HCT116 (cell line): ENCODE measurements at regions not wholly inside any gene's neighbourhood (a gene's known extent, or its start where the extent isn't known, plus 50 kb on each side); places are given as distances from the start of the nearest gene placed in this dataset.

Experiments used
- ATAC-seq: fragments of 200-7000 bp; cut with Tn5 transposase; 2 replicates; pipeline ENCODE4 v1.9.1; 2020; ENCODE audit warnings: mild to moderate bottlenecking, moderate library complexity
- BruUV-seq: library from RNA; stranded (reverse); fragments of 400-500 nt; replicated peaks from 2 replicates; lab custom pipeline; 2021; lab: Mats Ljungman, UMichigan
- CTCF ChIA-PET: fragments of 300-600 bp; sonication (Branson Sonifier 250); formaldehyde crosslinking; loops from one replicate; lab custom pipeline; 2021; ENCODE audit warnings: antibody characterized with exemption; lab: Charles Lee
- POLR2A ChIA-PET: fragments of 300-600, 350-600 bp; sonication (Branson Sonifier 250); formaldehyde crosslinking; loops from one replicate; lab custom pipeline; 2021; ENCODE audit warnings: antibody characterized with exemption; lab: Charles Lee
- RAD21 ChIA-PET, 2 experiments: fragments of 300-600 bp; sonication (Branson Sonifier 250); formaldehyde crosslinking; loops; one replicate each; lab custom pipeline; 2023; ENCODE audit warnings: low total read pairs in 2 of 2; ENCODE audit not compliant: uncharacterized antibody in 2 of 2, unreplicated experiment in 2 of 2, low non-redundant PET in 1 of 2; lab: Charles Lee
- DNase-seq: peaks from one replicate; pipeline ENCODE4 v3.0.0-alpha.2; 2010; ENCODE audit warnings: low read depth, low spot score
- H2AFZ ChIP-seq: fragments of 200-600 bp; shearing (Covaris generic), sonication (generic); 2 replicates; pipeline ENCODE4 v1.6.1; 2017; ENCODE audit warnings: low read depth, mixed run types, mixed read lengths, antibody characterized with exemption, low read length; ENCODE audit not compliant: poor library complexity, severe bottlenecking
- H3K27ac ChIP-seq: 2 replicates; pipeline ENCODE4 v1.5.1; 2012; ENCODE audit warnings: low read depth, low read length
- H3K27me3 ChIP-seq: fragments of 200-600 bp; sonication (generic); 2 replicates; pipeline ENCODE4 v1.6.1; 2016; ENCODE audit warnings: mixed run types, low read length, mixed read lengths; ENCODE audit not compliant: insufficient read depth
- H3K36me3 ChIP-seq, 2 experiments: fragments of 200-500 bp in 1 of 2; fragments of 200-600 bp in 1 of 2; sonication (Bioruptor generic) in 1 of 2; sonication (generic) in 1 of 2; 2 replicates each; pipeline versions ENCODE4 v1.5.1 to v1.6.1; 2014 to 2016; ENCODE audit warnings: low read length in 2 of 2, inconsistent platforms in 1 of 2, mixed read lengths in 1 of 2, mixed run types in 1 of 2; ENCODE audit not compliant: insufficient read depth in 2 of 2, control insufficient read depth in 1 of 2
- H3K4me1 ChIP-seq, 2 experiments: fragments of 200-600 bp in 1 of 2; sonication (generic) in 1 of 2; 2 replicates each; pipeline versions ENCODE4 v1.5.1 to v1.6.1; 2012 to 2017; ENCODE audit warnings: low read length in 2 of 2, inconsistent platforms in 1 of 2, mild to moderate bottlenecking in 1 of 2, mixed read lengths in 1 of 2, mixed run types in 1 of 2, moderate library complexity in 1 of 2; ENCODE audit not compliant: insufficient read depth in 2 of 2, control insufficient read depth in 1 of 2
- H3K4me2 ChIP-seq: fragments of 200-600 bp; sonication (generic); 2 replicates; pipeline ENCODE4 v1.6.1; 2017; ENCODE audit warnings: mixed run types, low read length, mixed read lengths
- H3K4me3 ChIP-seq, 2 experiments: fragments of 200-600 bp in 1 of 2; sonication (generic) in 1 of 2; replicated peaks in 1 of 2; 2 replicates each; pipeline ENCODE4 v1.5.1; 2011 to 2016; ENCODE audit warnings: low read length in 2 of 2, control low read depth in 1 of 2, low read depth in 1 of 2, mild to moderate bottlenecking in 1 of 2, mixed read lengths in 1 of 2, mixed run types in 1 of 2
- H3K79me2 ChIP-seq: fragments of 200-600 bp; sonication (generic); 2 replicates; pipeline ENCODE4 v1.6.1; 2017; ENCODE audit warnings: mild to moderate bottlenecking, mixed run types, low read length, moderate library complexity, mixed read lengths; ENCODE audit not compliant: insufficient read depth
- H3K9ac ChIP-seq: fragments of 200-600 bp; sonication (generic); 2 replicates; pipeline ENCODE4 v1.6.1; 2016; ENCODE audit warnings: low read length, mixed read lengths
- H3K9me2 ChIP-seq: fragments of 200-600 bp; sonication (generic), shearing (Covaris generic); 2 replicates; pipeline ENCODE4 v1.6.1; 2017; ENCODE audit warnings: mixed run types, mild to moderate bottlenecking, moderate library complexity; ENCODE audit not compliant: insufficient read depth
- H3K9me3 ChIP-seq, 2 experiments: fragments of 200-500 bp in 1 of 2; fragments of 200-600 bp in 1 of 2; sonication (Bioruptor generic) in 1 of 2; sonication (generic) in 1 of 2; 2 replicates each; pipeline ENCODE4 v1.6.1; 2014 to 2017; ENCODE audit warnings: low read length in 2 of 2, mixed read lengths in 2 of 2, inconsistent platforms in 1 of 2, low read depth in 1 of 2, mild to moderate bottlenecking in 1 of 2, mixed run types in 1 of 2, moderate library complexity in 1 of 2; ENCODE audit not compliant: control insufficient read depth in 1 of 2, insufficient read depth in 1 of 2
- H4K20me1 ChIP-seq: fragments of 200-600 bp; sonication (generic), shearing (Covaris generic); 2 replicates; pipeline ENCODE4 v1.6.1; 2017; ENCODE audit warnings: mixed run types, mild to moderate bottlenecking, moderate library complexity; ENCODE audit not compliant: insufficient read depth
- CEBPB ChIP-seq: IDR thresholded peaks from 2 replicates; pipeline ENCODE4 v1.6.1; 2012; ENCODE audit warnings: low read depth
- EGR1 ChIP-seq: IDR thresholded peaks from 2 replicates; pipeline ENCODE4 v1.6.1; 2012; ENCODE audit warnings: low read depth
- EZH2 ChIP-seq: fragments of 200-600 bp; sonication (generic); IDR thresholded peaks from 2 replicates; pipeline ENCODE4 v1.6.1; 2017; ENCODE audit warnings: antibody characterized with exemption, mixed run types
- EZH2phosphoT487 ChIP-seq: fragments of 200-600 bp; IDR thresholded peaks from 2 replicates; pipeline ENCODE4 v1.6.1; 2018; ENCODE audit warnings: antibody characterized with exemption, borderline replicate concordance
- POLR2AphosphoS5 ChIP-seq: IDR thresholded peaks from 2 replicates; pipeline ENCODE4 v1.6.1; 2011; ENCODE audit warnings: mild to moderate bottlenecking, low read depth, low read length, moderate library complexity
- RAD21 ChIP-seq: IDR thresholded peaks from 2 replicates; pipeline ENCODE4 v1.6.1; 2012; ENCODE audit warnings: low read depth, mild to moderate bottlenecking
- SIN3A ChIP-seq: IDR thresholded peaks from 2 replicates; pipeline ENCODE4 v1.6.1; 2012; ENCODE audit warnings: low read depth
- SRF ChIP-seq: IDR thresholded peaks from 2 replicates; pipeline ENCODE4 v1.6.1; 2012; ENCODE audit warnings: low read depth
- ZNF274 ChIP-seq: fragments of 200-500 bp; sonication (Bioruptor generic); IDR thresholded peaks from 2 replicates; pipeline ENCODE4 v1.6.1; 2014; ENCODE audit warnings: mild to moderate bottlenecking, low read depth, low read length, inconsistent platforms
- intact Hi-C: fragments of 100-400 bp; cut with micrococcal nuclease; formaldehyde crosslinking; loops from 2 replicates; pipeline ENCODE4 v1.10.0; 2022
- TF ChIP-seq, protein P1 (sequence below), 3 experiments: fragments of 200-600 bp in 1 of 3; sonication (generic) in 1 of 3; IDR thresholded peaks in 2 of 3; conservative IDR thresholded peaks in 1 of 3; 2 replicates each; pipeline ENCODE4 v1.5.1; 2012 to 2017; ENCODE audit warnings: low read depth in 2 of 3, low read length in 2 of 3, antibody characterized with exemption in 1 of 3, borderline replicate concordance in 1 of 3, control low read depth in 1 of 3, mild to moderate bottlenecking in 1 of 3, mixed read lengths in 1 of 3, mixed run types in 1 of 3, moderate library complexity in 1 of 3; ENCODE audit not compliant: insufficient read depth in 1 of 3
- TF ChIP-seq, protein P2 (sequence below): IDR thresholded peaks from 2 replicates; pipeline ENCODE4 v1.6.1; 2012

DNA sequence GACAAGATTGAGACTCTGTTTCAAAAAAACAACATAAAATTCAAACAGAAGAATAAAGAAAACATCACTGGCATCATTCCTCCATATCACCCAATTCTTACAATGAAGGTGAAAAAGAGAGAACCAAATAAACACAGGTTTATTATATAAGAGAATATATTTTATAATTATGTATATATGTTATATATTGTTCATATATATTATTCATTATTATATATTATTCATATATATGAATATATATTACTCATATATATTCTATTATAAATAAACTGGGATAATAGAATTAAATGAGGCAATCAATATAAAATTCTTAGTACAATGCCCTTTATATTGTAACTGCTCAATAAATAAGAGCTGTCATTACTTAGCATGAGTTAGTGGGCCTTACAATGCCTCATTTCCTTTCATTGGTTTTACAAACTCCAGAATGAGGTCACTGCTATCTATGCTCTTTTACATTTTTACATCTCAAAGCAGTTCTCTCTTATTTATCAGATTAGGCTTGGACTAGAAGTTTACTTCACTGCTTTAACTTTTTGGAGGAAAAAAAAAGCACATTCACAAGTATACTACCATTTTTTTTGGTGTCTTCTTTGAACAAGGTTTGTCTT lies 135.5 kb upstream of the TTC14 start:
- POLR2A ChIA-PET, result no interaction called here
- H4K20me1 ChIP-seq, result no peaks in the 10 kb centered on the region
- H3K9ac ChIP-seq, result no peak overlapping the region
- H3K27ac ChIP-seq, result no peak overlapping the region
- no peaks in the 10 kb centered on the region; the same call in 1 of the 2 replicates for H3K9me2 ChIP-seq
- H3K4me1 ChIP-seq, result no peaks in the 10 kb centered on the region
- ATAC-seq, result no peak
- no TSS peak for BruUV-seq
- no peaks in the 10 kb centered on the region for H3K9me3 ChIP-seq
- CTCF ChIA-PET, result no interaction called here
- RAD21 ChIA-PET, result no interaction called here
- TF ChIP-seq SRF (no peak), ZNF274 (no peak), SIN3A (no peak), EZH2phosphoT487 (no peak), CEBPB (no peak), EGR1 (no peak)
- TF ChIP-seq, protein P1, sequence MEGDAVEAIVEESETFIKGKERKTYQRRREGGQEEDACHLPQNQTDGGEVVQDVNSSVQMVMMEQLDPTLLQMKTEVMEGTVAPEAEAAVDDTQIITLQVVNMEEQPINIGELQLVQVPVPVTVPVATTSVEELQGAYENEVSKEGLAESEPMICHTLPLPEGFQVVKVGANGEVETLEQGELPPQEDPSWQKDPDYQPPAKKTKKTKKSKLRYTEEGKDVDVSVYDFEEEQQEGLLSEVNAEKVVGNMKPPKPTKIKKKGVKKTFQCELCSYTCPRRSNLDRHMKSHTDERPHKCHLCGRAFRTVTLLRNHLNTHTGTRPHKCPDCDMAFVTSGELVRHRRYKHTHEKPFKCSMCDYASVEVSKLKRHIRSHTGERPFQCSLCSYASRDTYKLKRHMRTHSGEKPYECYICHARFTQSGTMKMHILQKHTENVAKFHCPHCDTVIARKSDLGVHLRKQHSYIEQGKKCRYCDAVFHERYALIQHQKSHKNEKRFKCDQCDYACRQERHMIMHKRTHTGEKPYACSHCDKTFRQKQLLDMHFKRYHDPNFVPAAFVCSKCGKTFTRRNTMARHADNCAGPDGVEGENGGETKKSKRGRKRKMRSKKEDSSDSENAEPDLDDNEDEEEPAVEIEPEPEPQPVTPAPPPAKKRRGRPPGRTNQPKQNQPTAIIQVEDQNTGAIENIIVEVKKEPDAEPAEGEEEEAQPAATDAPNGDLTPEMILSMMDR (IDR thresholded peaks at IDR 0.05 in 2 of 3, conservative IDR thresholded peaks at IDR 0.05 in 1 of 3; ENCODE audit: borderline replicate concordance in 1 of 3, insufficient read depth in 1 of 3, low read depth in 2 of 3, low read length in 2 of 3), result no peak
- intact Hi-C loops, result no loop called here
- H3K36me3 ChIP-seq, result no peaks in the 10 kb centered on the region
- H3K27me3 ChIP-seq, result no peaks in the 10 kb centered on the region
- H2AFZ ChIP-seq, result no peak overlapping the region
- no peak overlapping the region for H3K4me2 ChIP-seq
- DNase-seq, result no peak
- H3K79me2 ChIP-seq, result no peaks in the 10 kb centered on the region
- no peak overlapping the region for H3K4me3 ChIP-seq

DNA sequence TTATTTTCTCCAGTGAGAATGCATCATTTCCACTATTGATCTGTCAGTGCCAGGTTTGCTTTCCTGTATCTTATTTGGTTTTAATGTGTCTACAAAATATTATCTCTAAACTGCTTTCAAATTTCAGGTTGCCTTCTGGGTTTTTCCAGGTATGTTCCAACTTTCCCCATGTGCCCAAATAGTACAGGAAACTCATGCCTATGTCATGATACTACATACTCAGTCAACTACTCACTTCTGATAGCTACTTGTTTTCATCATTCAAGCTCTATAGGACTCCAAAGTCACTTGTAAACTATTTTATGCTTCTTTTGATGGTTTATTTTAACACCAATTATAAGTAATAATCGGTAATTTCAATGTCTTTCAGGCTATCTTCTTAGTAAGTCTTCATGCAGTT lies 134.8 kb upstream of the TTC14 start:
- ATAC-seq, result no peak
- Histone ChIP-seq H3K9me3 (no peaks in the 10 kb centered on the region), H3K27me3 (no peaks in the 10 kb centered on the region), H2AFZ (no peak overlapping the region), H3K27ac (no peak overlapping the region), H3K79me2 (no peaks in the 10 kb centered on the region), H3K9me2 (no peaks in the 10 kb centered on the region; the same call in 1 of the 2 replicates), H3K9ac (no peak overlapping the region), H3K4me1 (no peaks in the 10 kb centered on the region), H3K36me3 (no peaks in the 10 kb centered on the region), H3K4me2 (no peak overlapping the region), H3K4me3 (no peak overlapping the region), H4K20me1 (no peaks in the 10 kb centered on the region)
- no peak for DNase-seq
- no TSS peak for BruUV-seq
- ChIA-PET RAD21 (no interaction called here), POLR2A (no interaction called here), CTCF (no interaction called here)
- TF ChIP-seq, protein P2, sequence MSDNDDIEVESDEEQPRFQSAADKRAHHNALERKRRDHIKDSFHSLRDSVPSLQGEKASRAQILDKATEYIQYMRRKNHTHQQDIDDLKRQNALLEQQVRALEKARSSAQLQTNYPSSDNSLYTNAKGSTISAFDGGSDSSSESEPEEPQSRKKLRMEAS, result no peak
- no peak for TF ChIP-seq RAD21
- no peak for TF ChIP-seq EZH2
- no peak for TF ChIP-seq POLR2AphosphoS5
- TF ChIP-seq EGR1, result no peak
- no peak for TF ChIP-seq CEBPB
- no peak for TF ChIP-seq SIN3A
- TF ChIP-seq ZNF274, result no peak
- intact Hi-C loops, result no loop called here
